Retina (tissue), 1 donor: ENCODE measurements at regions not wholly inside any gene's neighbourhood (a gene's known extent, or its start where the extent isn't known, plus 50 kb on each side); places are given as distances from the start of the nearest gene placed in this dataset.

Experiments used
- DNase-seq: peaks from one replicate; pipeline ENCODE4 v3.0.0-alpha.2; 2016

DNA sequence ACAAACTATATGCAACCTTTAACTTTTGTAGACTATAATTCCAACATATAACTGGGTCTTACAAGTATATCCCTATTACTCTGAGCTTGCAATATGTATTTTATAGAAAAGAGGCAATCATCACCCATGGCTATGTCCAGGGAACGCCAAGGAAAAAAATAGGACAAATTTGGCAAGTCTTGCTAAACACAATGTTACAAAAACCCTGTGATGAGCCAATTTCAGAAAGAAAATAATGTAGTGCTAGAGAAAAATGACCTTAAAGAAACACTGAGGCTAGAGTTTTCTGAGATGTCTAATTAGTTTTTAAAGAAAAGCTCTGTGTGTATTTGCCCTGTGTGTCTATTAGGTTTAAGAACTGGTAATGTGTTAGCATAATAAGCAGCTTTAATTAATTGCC is 68.0 kb upstream of the FREM2 start:
- no peak for DNase-seq

DNA sequence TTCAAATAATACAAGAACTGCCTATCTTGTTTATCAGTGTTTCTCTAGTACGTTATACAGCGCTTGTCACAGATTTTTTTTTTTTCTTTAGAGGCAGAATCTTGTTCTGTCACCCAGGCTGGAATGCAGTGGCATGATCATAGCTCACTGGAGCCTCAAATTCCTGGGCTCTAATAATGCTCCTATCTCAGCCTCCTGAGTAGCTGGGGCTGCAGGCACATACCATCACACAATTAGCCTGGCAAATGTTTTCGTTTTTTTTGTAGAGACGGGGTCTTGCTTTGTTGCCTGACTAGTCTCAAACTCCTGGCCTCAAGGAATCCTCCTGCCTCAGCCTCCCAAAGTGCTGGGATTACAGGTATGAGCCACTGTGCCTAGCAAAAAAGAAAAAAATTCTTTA is 66.0 kb upstream of the FREM2 start:
- no peak for DNase-seq

DNA sequence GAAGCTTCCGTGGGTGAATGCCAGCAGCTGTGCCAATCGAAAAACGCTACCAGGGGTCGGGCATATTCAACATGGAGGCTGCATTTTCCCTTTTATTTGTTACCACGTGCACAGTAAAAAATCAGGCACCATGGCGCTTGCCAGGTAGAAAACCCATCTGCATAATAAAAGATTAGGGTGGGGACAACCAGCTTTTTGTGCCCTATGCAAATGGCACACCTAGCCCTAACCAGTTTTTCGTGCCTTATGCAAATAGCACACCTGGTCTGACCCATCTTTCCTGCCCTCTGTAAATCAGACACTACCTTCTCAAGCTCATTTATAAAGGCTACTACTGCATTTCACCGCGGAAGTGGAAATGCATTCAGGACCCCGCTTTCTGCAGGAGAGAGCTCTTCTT is 62.1 kb upstream of the FREM2 start:
- DNase-seq: no peak

DNA sequence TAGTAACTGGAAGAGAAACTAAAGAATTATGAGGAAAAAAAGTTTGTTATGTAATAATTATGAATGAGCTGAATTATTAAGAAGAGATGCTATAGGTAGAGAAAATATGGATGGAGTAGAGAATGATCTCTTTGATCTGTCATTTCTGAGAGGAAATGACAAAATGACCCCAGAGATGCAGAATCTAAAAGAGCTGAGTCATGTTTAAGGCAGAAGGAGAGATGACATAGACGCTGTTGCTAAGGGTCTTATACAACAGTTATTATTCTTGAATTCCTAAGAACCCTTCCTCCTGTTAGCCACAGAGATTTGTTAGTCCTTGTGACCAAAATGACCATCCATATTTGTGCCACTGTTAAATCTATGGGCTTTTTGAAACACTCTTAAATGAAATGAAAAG is 58.3 kb upstream of the FREM2 start:
- DNase-seq: no peak

DNA sequence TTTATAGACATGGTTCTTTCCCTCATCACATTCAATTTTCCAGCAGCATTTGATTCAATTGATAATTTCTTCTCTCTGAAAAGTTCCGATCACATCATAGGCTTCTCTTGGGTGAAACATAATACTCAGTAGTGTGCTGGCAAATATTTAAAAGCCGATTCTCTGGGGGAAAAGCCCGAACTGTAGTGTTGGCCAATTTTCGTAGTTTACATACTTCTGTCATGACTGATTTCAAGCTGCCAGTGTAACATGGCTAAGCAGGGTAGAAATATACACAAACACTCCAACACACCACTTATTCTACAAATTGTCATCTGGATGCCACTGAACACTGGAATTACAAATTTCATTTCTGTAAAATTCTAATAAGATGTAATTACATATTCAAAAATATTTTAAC is 56.1 kb upstream of the FREM2 start:
- no peak for DNase-seq

- peak; percentile 38 for DNase-seq
These were observed 51.8 kb upstream of the FREM2 start for GRCh38 chr13:38635030-38635429.

GRCh38 chr13:38636073-38636472 is 50.8 kb upstream of the FREM2 start:
- peak; percentile 28 for DNase-seq

DNA sequence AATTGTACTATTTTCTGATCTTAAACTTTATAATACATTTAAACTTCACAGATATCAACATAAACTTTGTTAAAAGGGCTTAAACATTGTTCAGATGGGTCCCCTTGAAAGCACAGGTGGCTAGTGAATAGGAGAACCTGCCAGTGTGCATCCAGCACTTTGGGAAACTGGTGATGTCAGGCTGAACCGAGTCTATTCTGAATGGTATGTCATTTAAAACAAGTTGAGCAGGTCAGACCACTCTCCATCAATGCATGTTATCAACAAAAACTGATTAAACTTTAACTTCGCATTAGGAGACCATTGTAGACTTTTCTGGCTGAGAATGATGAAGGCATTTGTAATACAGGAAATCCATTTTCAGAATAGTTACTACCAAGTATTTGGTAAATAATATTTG is 50.1 kb upstream of the FREM2 start:
- no peak for DNase-seq
